ENCODE measurements at regions not wholly inside any gene's neighbourhood (a gene's known extent, or its start where the extent isn't known, plus 50 kb on each side); places are given as distances from the start of the nearest gene placed in this dataset.

DNA sequence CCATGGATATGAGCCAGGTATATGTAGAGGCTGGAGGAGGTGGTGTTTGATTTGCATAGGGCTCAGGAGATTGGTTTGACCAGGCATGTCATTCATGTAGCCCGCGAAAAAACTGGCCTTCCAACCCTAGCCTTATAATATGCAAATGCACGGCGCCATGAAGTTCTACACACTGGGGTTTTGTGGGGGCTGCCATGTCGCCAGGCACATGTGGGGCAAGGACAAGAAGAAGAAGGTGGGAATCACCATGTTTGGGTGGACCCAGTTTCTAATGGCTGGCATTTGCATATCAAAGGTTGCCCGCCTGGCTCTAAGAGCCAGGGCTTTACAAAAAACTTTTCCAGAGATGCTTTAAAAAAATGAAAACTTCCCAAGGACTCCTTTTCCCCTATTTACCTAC is 1251.0 kb downstream of the PCDH18 start:
- TF ChIP-seq, protein P1, sequence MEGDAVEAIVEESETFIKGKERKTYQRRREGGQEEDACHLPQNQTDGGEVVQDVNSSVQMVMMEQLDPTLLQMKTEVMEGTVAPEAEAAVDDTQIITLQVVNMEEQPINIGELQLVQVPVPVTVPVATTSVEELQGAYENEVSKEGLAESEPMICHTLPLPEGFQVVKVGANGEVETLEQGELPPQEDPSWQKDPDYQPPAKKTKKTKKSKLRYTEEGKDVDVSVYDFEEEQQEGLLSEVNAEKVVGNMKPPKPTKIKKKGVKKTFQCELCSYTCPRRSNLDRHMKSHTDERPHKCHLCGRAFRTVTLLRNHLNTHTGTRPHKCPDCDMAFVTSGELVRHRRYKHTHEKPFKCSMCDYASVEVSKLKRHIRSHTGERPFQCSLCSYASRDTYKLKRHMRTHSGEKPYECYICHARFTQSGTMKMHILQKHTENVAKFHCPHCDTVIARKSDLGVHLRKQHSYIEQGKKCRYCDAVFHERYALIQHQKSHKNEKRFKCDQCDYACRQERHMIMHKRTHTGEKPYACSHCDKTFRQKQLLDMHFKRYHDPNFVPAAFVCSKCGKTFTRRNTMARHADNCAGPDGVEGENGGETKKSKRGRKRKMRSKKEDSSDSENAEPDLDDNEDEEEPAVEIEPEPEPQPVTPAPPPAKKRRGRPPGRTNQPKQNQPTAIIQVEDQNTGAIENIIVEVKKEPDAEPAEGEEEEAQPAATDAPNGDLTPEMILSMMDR (IDR thresholded peaks at IDR 0.05; ENCODE audit: low read length), result no peak
- TF ChIP-seq EZH2 (IDR thresholded peaks at IDR 0.05; ENCODE audit: borderline replicate concordance, low read length), result no peak

All from OCI-LY1 (cell line).